Dermis blood vessel endothelial cell (primary cell): ENCODE measurements at regions not wholly inside any gene's neighbourhood (a gene's known extent, or its start where the extent isn't known, plus 50 kb on each side); places are given as distances from the start of the nearest gene placed in this dataset.

Source experiments
- DNase-seq: peaks from one replicate; pipeline ENCODE4 v3.0.0; 2010

DNA sequence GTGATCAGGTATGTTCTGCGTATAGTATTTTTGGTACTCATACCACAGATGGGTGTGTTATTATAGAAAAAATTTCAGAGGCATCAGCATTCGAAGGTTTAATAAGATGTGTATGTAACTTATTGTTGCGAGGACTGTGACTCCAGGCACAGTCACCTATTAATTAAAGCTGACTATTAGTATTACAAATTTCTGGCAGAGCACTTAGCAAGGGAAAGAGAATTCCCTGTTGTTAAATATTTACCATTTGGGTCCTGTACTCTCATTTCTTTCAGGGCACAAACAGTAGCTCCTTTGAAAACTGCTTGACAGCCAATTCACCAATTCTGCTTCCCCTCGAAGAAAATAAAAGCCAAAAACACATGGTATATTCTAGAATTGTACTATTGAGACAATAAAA lies 653.8 kb downstream of the ELAVL2 start:
- DNase-seq, result no peak

DNA sequence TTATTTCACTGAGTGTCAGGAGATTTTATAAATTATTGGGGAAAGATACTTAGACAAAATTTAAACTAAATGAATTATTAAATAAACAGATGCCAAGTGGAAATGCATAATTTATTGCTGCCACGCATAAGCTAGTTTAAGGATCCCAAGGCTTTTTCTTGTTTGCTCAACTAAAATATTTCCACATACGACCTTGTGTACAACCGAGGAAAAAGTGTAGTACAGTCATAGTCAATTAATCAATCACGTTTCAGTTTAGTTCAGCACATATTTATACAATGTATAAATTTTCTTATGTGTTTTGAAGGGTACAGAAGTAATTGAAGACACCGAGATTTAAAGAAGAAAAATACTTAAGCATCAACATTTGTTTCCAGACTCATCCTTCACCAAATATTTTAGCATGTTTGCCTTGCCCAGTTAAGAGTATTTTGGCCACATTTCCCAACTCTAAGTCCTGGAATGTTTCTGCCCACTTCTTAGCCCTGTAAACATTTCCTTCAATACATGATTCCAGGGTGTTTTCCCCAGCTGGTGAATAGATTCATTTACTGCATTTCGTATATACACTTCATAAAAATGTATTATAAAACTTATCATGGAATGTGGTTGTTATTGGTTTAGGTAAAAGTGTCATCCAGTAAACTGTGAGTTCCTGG lies 652.9 kb downstream of the ELAVL2 start:
- DNase-seq, result no peak

DNA sequence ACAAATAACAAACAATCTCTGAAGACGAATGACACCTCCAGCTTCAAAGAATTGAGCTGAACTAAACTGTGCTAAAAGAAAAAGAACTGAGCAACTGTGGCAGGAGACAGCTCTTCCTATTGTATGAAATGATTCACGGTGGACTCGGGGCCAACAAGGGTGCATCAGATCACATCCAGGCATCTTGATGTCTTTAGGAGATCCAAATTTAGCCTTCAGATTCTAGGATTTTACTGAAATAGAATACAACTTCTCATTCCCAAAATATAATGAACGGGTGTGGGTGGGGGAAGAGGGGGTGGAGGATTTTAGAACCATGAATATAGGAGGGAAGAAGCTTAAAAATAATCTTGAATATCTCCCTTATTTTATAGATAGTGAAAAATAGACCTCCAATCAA lies 631.8 kb downstream of the ELAVL2 start:
- DNase-seq, result no peak

DNA sequence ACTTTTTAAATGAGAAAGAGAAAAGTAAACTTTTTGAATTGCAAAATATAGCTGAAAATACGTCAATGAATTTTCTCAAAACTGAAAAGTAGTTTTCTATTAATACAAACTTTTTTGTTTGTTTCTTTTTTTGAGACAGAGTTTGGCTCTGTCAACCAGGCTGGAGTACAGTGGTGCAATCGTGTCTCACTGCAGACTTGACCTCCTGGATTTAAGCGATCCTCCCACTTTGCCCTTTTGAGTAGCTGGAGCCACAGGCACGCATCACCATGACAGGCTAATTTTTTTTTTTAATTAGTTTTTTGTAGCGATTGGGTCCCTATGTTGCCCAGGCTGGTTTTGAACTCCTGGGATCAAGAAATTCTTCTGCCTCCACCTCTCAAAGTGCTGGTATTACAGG lies 610.4 kb downstream of the ELAVL2 start:
- DNase-seq, result no peak

DNA sequence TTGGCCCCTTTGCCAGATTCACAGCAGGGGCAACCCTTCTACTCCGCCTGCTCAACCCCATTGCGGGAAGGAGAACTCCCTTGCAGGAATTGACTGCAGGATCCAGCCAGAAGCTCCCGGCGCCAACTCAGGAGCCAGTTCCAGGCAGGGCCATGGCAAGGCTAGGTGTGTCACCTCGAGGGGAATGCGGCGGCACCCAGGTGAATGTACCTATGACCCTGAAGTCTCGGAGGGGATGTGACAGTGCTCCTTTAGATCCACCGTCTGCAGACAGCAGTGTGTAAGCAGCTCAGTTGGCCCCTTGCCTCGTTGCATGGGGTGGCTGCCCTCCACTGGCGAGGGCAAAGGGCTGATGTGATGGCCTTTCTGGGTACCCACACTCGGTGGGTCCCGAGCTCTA lies 606.6 kb downstream of the ELAVL2 start:
- DNase-seq, result no peak

DNA sequence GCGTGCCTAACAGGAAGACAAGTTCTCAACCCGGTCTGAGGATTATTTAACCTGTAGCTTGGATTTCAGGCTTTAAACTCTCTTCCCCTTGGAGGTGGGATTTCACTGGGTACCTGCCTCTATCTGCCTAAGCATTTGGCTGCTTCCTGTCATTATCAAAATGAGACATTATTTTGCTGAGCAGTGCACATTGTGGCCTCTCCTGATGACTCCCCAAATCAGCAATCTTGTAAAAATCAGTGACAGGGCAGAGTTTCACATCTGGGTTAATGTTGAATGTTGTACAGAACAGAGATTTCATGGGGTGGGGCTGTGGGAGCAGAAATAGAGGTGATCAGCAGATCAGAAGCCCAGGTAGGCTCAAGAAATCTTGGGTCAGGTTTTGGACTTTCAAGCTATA lies 605.9 kb downstream of the ELAVL2 start:
- DNase-seq, result no peak

DNA sequence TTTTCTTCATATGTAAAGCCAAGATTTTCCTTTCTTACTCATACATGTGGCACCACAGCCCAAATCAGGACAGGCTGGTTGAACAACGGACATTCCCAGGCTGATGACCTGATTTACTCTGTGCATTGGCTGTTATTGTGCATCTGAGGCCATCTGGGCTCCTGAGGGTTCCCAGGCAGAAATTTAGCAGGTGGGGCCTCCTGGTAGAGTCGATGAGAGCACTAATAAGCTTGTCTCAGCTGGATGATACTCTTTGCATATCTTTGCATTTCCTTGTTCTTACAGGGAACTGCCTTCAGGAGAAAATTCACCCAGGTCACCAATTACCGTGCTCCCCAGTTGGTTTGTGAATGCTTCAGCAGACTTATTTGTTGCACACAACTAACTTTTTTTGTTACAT lies 605.1 kb downstream of the ELAVL2 start:
- DNase-seq, result no peak

DNA sequence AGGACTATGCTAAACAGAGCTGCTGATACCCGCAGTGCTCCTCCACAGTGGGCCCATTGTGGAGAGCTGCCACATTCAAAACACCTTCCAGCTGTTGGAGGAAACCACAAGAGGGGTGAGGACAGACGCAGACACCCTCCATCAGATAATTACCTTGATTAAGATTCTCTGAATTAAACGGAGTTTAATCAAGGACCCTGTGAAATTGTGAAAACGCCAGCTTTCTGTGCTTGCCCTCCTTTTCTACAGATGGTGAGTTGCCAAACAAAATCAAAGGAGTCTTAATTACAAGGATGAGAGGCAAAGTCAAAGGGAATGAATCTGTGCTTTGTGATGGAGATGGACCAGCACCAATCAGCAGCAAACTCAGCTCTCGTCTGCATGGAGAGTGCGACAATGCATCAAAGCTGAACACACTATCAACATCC lies 596.1 kb downstream of the ELAVL2 start:
- no peak for DNase-seq

DNA sequence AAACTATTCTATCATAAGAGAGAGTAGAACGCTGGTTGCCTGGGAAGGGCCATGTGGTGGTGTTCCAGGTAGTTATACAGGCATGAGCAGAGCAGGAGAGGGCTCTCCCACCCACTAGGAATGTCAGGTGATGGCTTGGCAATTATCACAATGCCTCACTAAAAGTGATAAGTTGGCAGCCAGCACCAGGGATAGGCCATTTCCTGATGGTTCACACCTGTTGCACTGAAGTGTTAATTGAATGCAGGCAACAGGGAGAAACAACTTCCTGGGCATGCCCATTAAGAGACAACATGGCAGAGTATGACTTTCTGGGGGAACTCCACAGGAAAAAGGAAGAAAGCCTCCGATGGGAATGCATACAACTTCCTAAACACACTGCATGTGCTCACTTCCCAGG lies 593.2 kb downstream of the ELAVL2 start:
- no peak for DNase-seq

DNA sequence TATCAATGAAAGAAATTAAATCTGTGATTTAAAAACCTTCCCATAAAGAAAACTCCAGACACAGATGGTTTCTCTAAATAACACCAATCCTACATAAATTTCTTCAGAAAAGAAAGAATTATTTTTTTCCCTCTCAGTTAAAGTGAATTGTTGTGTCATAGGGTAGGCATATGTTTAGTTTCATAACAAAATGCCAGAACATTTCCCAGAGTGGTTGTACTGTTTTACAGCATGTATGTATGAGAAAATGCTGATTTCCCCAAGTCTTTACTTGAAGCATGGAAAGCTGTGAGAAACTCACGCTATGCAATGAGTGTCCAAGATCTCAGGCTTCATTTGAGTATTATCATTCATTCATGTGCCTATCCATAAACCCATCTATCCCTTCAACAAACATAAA lies 582.5 kb downstream of the ELAVL2 start:
- no peak for DNase-seq

DNA sequence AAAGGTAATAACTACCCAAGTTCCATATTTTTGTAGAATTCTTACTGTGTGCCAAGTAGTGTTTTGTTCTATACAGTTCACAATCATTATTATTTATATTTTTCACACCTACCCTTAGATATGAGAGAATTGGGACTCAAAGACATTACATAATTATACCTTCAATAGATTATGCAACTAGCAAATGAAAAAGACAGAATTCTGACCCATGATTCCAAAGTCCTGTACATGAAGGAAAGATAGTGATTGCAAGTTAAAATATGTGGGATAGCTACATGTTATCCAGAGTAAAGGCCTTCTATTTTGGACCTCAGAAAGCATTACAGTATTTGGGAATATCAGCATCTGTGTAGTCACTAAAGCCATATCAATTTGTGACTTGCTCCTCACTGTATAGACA lies 581.0 kb downstream of the ELAVL2 start:
- DNase-seq, result no peak

DNA sequence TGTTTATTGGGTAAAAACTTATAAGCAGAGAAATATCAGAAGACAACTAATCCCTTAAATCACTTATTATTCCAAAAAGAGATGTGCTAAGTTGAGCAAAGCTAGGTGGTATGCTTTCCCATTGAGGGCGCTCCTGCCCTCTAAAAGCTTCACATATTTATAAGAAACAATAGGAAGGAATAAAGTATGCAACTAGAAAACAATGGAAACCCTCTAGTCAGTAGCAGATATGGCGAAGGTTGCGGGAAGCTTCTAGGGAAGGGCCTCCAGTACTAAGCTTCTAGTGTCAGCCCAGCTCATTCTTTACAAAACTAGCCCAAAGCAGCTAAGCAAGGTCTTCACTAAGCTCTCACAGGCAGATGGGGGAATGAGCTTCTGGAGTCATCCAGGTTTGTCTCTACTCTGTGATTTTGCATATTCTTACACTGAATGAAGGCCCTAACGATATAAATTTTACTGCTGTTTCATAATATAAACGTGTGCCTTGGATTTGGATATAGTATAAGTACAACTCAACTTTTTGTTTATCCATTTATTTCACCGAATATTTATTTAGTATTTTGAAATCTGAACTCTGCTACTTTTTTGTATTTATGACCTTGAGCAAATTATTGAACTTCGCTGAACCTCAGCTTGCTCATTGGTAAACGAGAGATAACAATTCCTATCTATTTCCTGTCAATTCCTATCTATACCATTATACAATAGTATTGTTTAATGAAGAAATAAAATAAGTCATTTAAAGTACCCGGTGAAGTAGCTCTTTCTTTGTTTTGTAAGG lies 571.4 kb downstream of the ELAVL2 start:
- DNase-seq, result no peak

DNA sequence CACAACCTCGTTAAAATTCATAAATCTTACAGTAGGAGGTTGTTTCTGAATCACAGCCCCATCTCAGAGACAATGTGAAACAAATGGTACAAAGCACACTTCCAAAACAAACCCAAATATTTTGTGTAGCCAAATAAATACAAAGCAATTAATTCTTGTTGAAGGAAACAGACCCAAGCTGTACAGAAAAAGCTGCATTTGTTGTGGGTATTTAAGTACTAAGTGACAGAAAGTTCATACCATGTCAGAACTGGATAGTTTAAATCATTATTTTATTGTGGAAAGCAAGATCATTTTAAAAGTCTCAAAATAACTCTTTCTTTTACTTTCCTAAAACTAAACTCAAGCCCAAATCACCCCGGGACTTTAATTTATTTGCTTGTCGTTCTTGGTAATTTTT lies 570.7 kb downstream of the ELAVL2 start:
- no peak for DNase-seq

DNA sequence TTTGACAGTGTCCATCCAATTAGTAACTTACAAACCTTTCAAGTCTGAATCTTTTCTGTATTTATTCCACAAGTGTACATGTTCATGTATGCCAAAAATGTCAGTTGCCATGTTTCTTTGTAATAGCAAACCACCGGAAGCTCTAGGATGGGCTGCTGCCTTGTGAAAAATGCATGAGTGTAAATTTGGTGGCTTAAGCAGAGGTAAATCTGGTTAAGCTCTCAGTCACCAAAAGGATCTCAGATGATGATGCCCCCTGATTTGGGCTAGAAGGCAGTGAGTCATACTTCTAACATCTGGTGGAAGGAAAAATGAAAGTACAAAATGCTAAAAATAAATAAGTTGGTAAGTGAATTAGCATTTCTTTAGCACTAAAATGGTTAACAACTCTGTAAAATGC lies 567.5 kb downstream of the ELAVL2 start:
- no peak for DNase-seq

DNA sequence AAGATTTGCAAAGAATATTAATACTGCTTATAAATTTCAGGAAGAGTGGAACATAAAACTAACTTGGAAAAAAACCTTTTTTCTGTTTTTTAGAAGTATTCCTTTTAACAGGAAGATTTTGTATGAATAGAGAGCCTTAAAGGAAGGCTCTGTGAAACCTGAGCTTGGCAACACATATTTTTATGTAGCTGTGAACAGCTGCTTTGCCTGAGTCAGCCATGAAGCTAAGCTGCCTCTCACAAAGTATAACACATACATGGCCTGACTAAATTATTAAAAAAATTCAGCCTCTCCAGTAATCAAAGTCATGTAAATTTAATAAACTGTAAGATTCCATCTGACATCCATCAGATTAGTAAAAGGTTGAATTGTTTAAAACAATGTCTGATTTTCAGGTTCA lies 547.5 kb downstream of the ELAVL2 start:
- DNase-seq, result no peak

DNA sequence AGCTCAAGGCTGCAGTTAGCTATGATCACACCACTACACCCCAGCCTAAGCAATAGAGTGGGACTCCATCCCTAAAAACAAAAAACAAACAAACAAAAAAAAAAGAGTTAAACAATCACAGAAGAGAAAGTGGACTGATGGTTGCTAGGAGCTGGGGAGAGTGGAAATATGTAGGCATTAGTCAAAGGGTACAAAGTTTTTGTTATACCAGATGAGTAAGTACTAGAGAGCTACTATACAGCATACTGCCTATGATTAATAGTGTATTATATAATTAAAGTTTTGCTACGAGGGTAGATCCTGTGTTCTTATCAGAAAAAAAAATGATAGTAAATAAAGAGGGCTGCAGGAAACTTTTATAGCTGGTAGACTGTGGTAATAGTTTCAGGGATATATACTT lies 538.6 kb downstream of the ELAVL2 start:
- no peak for DNase-seq

DNA sequence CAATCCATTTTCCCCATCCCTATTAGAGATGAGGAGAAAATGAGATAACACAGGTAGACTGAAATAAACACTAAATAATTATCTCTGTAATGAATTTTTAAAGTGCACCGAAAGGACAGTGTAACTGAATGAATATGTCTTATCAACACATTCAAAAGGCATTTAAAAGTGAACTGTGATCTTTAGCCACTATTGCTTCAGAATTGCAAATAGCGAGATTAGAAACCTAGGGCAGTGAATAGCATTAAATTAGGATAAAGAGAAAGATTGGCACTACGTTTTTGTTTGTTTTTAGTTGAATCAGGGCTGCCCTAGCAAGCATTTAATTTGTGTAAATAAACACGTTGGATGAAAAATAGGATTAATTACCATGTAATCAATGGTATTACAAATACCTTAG lies 537.5 kb downstream of the ELAVL2 start:
- DNase-seq, result no peak

DNA sequence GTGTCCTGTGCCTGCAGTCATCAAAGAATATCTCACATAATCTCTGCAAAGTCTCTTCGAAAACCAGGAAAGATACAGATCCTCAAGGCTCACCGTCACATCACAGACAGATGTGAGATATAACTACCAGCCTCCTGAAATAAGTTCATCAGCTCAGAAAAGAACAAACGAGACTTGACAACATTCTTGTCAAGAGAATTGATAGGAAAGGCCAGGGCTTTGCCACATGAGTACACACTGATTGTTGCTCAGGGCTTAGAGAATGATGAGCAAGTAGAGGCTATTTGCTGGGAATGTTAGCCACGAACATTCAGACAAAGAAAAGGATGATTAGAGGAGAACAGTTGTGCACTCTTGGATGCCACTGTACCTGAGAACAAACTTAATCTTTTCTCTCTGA lies 535.1 kb downstream of the ELAVL2 start:
- DNase-seq, result no peak

DNA sequence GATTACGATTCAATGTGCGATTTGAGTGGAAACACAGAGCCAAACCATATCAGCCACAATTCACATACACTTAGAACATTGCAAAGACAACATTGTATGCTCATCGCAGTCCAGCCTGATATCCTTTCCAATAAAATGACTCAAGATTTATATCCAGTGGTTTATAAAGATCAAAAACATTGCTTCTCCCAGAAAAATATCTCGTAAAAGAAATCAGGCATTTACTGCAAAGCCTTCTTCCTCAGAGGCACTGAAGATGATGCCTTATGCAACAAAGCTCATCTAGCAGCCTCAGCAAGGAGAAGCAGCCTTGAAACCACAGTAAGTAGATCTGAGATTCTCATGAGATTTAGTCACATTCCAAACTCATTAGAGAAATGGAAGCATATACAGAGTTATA lies 523.8 kb downstream of the ELAVL2 start:
- DNase-seq, result no peak

DNA sequence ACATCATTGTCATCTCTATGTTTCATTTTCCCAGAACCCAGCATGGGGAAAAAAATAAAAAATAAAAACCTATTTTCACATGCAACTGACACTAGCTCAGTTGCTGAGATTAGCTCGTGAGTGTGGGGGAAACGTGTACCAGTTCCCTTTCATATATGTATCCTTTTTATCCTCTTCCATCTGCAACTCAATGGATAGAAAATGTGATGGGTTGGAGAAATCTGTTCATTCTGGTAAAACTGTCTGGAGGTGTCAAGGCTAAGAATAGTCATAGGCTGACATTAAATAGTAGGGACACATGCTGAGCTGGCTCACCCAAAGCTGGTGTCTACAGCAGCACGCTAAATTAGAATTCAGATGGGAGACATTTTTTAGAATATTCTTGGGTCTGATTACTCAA lies 519.3 kb downstream of the ELAVL2 start:
- no peak for DNase-seq

DNA sequence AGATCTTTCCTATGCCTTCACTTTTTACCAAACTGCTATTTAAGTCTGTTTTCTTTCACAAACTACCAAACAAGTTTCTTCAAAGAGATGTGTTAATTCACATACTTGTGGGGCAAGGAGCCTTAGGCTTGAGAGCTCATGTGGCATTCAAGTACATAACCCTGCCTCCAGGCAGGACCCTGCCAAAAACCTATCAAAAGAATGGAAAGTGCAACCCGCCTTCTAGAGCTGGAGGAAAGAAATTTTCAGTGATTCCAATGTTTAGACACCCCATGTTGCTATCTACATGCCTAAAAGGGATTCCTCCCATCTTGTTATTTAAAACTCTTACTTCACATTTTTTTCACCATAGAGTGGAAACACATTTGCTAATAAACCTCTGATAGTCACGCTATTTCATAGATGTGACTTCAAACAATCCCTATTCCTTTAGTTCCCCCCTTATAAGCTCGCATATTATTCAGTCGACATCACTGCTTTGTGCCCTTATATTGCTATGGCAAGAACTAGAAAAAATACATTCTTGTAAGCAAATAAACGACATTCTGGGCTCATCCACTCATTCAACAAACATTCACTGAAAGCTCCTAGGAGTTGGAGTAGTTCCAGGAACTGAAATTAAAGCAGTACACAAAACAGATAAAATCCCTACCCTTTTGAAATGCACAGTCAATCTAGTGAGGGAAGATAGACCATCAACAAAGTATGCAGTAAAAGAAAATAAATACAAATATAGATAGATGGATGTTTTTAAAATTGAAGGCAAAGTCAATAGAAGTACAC lies 518.1 kb downstream of the ELAVL2 start:
- no peak for DNase-seq

DNA sequence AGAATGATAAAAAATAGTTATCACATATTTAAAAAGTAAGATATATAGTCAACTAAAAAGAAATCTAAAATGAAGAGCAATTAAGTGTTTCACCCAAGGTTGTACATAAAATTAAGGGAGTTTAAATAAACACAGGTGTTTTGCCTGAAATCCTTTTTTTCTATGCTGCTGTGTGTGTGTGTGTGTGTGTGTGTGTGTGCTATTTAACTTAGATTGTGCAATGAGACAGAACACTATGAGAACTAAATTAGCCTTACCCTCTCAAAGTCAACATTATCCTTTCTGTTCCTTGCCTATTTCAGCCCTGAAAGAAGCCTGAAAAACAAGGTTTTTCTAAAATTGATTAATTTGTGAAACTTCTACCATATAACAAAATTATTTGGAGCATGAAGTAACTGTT lies 516.2 kb downstream of the ELAVL2 start:
- no peak for DNase-seq

DNA sequence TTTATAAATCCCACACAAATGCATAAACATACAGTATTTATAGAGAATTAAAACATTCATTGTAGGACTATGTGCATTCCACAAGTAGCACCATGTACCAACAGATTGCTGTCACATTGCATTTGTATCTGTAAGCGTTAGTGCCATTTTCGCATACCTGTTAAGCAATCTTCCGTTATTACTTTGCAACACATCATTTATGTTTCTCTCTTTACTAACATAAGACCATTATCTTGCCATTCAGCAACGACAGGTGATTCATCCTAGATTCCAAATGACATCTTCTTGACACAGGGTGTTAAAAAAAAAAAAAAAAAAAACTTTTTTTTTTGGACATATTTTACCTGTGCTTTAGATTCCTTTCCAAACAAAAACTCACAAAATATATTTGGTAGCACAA lies 511.8 kb downstream of the ELAVL2 start:
- DNase-seq, result no peak

DNA sequence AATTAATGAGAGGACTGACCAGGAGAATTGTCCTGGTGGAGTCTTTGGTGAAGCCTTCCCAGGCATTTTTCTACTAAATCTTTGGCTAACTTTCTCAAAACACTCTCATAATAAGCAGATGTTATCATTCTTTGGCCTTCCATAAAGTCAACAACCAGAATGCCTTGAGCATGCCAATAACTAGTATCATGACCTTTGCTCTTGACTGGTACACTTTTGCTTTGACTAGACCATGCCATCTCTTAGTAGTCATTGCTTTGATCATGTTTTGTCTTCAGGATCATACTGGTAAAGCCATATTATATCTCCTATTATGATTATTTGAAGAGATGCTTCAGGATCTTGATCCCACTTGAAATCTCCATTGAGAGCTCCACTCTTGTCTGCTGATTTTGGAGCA lies 506.9 kb downstream of the ELAVL2 start:
- DNase-seq, result no peak
